HG02610 (cell line): ENCODE measurements at regions not wholly inside any gene's neighbourhood (a gene's known extent, or its start where the extent isn't known, plus 50 kb on each side); places are given as distances from the start of the nearest gene placed in this dataset.

Experiments
- ATAC-seq: cut with Tn5 transposase; IDR thresholded peaks from one replicate; pipeline ENCODE4 v1.9.1; 2021; ENCODE audit warnings: mild to moderate bottlenecking, moderate library complexity; ENCODE audit not compliant: unreplicated experiment

DNA sequence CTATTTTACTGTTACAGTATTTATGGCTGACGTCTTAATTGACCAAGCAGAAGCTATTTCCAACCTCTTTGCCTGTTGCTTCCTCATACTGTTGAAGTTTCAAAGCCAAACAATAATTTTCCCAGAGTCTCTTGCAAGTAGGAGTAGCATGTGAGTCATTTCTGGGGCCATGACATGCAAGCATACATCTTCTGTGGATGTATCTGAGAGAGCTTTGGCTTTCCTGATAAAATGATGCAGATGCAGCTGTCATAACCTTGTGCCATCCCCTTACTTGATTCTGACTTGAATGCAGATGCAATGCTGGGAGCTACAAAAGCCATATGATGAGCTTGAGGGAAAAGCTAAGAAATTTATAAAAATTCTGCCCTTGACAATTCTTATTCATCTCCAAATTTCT is 243.1 kb upstream of the TENM4 start:
- ATAC-seq = no peak

- no peak for ATAC-seq
Measured at GRCh38 chr11:79678780-79679452, 238.1 kb upstream of the TENM4 start.

DNA sequence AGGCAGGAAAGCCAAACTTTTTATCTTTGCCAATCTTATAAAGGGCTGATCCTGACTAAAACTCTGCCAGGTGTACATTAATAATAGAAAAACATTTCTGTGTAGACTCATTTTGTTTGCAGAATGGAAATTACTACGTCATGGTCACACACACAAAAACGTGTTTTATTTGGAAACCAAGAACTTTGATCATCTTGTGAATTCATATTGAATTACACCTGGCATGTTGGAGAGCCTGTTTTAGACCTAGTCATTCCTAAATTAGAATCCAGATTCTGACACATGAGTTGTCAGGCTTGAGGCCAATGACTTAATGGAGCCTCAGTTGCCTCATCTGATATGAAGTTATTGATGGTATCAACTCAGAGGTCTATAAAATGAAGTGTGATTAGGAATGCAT is 235.6 kb upstream of the TENM4 start:
- ATAC-seq = no peak

- ATAC-seq = no peak
Measured at GRCh38 chr11:79675081-79675480, 234.3 kb upstream of the TENM4 start.

GRCh38 chr11:79672786-79673185 is 232.0 kb upstream of the TENM4 start:
- ATAC-seq = no peak

DNA sequence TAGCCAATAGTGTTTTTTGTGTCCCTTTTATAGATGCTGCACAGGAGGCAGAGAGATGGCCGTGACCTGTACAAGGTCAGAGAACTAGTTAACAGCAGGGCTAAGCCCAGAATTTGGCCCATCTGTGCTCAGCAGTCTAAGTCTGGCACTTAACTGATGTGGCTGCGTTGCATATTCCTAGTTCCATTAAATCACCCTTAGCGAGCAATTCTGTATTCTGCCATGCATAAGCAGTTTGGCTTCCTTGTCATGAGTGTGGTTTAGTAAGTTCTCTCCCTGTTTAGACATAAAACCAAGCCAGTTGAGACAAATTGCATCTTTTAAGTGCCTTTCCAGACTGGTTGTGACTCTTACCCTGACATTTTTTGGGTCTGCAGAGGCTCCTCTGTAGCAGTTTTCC is 230.6 kb upstream of the TENM4 start:
- no peak for ATAC-seq

DNA sequence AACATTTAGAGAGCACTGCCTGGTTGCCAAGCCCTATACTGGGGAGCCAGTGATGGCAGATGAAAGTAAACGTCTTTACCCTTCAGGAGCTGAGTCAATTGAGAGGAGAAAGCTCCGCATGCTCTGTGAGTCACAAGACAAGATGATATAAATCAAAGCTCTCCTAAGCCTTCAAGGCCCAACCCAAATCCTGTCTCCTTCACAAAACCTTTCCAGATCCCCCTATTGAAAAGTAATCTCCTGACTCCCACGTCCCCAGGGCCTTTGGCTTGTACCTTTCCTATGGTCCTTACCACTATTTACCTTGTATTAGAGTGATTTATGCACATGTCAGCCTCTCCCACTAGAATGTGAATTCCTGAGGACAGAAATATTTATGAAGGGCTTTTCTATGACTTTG is 230.1 kb upstream of the TENM4 start:
- ATAC-seq = no peak

DNA sequence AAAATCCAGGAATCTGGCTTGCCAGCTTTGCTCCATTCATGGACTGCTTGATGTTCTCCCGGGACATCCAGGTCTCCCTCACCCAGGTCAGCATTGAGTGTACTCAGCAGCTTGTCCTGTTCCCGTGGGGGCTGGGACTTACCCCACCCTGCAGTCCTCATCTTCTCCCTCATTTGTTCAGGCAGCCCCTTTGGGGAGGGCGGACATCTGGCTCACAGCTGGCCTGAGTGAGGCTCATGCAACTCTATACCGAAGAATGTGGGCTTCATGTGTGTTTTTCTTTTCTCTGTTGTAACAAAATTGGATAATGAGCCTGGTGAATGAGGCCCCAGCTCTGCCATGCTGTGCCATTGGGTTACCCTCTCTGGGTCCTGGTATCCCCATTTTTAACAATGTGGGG is 227.7 kb upstream of the TENM4 start:
- no peak for ATAC-seq

DNA sequence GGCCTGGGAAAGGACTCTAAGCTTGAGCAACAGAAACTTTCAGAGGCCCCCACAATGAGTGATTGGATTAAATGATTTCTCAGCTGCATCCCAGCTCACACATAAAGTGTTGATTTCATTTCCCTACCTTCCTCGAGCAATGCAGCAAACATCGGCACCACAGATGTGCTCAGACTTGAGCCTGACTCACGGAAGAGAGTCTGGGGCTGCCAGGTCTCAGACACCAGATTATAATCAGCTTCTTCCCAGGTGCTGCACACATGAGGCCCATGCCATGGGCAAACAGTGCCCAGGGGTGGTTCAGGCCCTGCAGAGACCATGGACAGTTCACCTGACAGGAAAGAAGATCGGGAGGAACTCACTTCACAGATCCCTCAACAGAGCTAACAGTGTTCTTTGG is 226.6 kb upstream of the TENM4 start:
- no peak for ATAC-seq

- no peak for ATAC-seq
Measured at GRCh38 chr11:79663017-79663416, 222.2 kb upstream of the TENM4 start.

- no peak for ATAC-seq
Measured at GRCh38 chr11:79661373-79661772, 220.5 kb upstream of the TENM4 start.

DNA sequence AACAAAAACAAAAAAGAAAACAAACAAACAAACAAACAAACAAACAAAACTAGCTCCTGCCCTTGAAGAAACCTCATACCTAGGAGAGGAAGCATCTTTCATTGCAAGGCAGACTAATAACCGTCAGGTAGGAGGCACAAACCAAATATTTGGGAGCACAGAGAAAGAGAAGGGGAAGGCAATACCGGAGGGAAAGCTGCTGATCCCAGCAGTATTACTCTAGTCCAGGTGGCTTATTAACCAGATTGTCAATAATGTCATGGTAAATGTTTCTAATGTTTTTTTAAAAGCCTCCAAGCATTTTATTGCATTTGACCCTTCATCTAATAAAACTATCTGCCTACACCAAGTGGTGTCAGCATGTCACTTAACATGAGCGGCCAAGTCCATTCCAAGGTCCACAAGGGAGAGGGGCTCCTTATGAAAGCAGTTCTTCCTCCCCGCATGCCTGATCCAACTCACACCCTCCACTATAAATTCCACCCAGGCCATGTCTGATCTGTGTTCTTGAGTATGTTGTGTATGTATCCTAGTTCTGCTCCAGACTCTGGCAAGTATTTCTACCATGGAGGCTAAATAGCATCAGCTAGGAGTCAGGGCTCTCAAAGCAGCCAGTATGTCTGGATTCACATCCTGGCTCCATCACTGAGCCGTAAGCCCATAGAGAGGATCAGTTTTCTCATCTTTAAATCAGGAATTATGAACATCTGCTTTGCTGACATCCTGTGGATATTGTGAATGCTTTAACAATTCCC is 208.1 kb upstream of the TENM4 start:
- no peak for ATAC-seq

GRCh38 chr11:79637219-79637618 is 196.4 kb upstream of the TENM4 start:
- ATAC-seq = no peak

- no peak for ATAC-seq
Measured at GRCh38 chr11:79634905-79635304, 194.1 kb upstream of the TENM4 start.

DNA sequence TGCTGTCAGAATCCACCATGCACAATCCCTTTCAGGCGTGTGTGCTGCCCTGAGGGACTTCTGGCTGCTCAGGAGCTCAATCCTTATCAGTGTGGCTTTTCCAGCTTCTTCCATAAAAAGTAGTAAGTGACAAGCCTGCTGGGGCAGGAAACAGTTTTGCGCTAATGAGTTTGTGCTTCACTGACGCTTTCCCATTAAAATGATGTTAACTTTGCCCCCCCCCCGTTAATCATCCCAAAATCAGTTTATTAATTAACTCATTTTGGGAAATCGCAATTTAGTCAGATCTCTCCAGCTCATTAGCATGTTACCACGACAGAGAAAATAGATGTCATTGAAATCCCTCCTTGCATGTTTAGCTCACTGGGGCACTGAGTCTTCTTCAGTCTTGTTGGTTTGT is 186.5 kb upstream of the TENM4 start:
- ATAC-seq = no peak

DNA sequence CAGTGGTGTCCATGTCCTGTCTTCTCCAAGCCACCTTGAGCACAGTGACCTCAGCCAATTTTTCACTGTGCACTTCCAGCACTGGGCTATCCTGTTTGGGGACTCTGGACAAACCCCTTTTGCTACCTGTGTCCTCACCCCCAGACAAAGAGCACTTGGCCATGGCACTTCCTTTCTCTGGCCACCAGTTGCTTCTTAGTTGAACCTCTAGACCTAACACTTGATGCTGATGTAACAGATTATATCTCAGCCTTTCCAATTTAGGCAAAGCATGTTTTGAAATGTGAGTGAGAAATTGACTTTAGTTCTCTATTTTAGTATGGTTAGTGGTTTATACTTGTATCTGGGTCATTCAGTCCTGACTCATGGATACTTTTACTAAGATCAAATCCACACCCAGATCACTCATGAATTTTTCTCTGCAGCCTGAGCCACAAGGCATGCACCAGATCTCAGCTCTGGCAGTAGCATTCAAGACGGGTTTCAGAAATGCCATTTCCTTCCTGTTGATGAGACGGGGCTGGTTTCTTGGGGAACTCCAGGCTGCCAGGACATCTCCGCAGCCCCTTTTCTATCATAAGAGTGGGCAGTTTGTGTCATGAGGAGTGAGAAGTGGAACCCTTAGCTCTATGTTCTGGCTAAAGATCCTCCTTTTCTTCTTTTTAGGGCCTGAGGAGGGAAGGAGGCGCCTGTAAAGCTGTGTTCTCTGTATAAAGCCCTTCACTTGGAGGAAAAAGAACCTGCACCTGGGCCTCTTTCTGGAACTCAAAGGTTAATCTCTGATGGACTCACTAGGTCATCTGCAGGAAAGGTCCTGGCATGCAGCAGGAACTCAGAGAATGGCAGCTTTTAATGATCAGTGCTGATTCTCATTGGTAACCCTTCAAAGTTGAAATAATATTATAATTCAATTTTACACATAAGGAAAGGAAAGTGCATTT is 185.6 kb upstream of the TENM4 start:
- no peak for ATAC-seq

DNA sequence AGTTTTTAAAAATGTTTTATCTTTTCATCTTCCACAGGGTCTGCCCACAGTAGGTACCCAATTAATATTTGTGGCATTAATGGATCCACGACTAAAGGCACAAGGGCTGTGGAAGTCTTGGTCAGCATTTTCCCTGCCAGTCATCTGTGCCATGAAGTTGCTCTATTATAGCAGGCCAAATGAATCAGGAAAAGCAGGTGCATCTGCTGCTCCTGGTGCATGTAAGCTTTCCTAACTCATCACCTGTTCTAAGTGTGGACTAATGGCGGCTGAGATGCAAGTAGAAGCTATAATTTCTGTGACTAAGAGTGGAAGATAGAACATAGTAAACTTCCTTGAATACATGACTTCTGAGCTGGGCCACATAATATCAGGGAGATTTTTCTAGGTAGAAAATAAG is 182.5 kb upstream of the TENM4 start:
- no peak for ATAC-seq

DNA sequence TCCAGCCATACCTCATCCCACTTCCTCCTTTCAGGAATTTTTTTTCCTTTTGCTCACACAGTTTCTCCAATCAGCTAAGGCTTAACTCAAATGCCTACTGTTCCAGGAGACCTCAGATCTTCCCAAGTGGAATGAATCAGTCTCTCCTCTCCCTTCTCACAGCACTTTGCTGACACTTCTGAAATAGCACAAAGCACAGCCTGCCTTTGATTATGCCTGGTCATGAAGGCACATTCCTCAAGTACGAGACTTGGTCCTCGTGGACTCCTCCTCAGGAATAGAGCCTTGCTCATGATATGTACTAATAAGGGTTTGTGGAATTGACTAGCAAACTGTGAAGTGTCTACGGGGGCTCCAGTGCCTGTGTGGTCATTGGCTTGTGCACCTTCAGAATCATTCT is 176.7 kb upstream of the TENM4 start:
- ATAC-seq = no peak

- no peak for ATAC-seq
Measured at GRCh38 chr11:79616392-79616851, 175.6 kb upstream of the TENM4 start.

DNA sequence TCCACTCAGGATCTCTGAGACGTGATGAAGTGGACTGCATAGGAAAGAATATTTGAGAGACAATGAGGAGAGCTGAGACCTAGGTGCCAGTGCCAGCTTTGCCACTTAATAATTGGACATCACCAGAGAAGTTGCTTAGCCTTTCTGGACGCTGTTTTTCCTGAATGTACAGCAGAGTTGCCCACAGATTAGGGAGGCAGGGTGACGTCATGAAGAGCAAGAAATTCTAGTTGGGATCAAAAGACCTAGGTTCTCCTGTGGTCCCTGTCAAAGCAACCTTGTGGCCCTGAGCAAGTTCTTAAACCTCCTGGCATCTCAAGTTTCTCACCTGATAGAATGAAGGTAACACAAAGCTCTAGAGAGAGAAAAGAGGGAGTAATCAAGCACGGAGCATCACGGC is 174.6 kb upstream of the TENM4 start:
- no peak for ATAC-seq

- no peak for ATAC-seq
Measured at GRCh38 chr11:79610678-79611077, 169.8 kb upstream of the TENM4 start.

- no peak for ATAC-seq
Measured at GRCh38 chr11:79610139-79610538, 169.3 kb upstream of the TENM4 start.
